ENCODE measurements at regions not wholly inside any gene's neighbourhood (a gene's known extent, or its start where the extent isn't known, plus 50 kb on each side); places are given as distances from the start of the nearest gene placed in this dataset.
"Not testable (repeated sequence)": the region's sequence is repeated elsewhere in the genome, so short reads cannot be mapped to it uniquely, and the experiment has no call there.

DNA sequence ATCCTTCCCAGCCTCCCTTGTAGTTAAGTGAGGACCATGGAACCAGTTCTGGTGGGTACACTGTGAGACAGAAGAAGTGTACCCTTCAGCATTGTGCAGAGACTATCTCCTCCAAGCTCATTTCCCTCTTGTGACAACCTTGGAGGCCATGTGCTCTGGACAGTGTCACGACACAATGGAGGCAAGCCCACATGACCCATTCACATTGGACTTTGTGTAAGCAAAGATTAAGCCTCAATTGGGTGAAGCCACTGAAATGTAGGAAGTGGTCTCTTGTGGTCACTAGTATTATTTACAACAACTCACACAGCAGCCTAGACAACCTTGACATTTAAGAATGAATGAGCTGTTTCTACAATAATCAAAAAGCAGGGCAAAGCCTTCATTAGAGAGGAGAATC is 124.2 kb downstream of the INHBA start:
- DNase-seq (ENCODE audit: low spot score), result peak; percentile 76

DNA sequence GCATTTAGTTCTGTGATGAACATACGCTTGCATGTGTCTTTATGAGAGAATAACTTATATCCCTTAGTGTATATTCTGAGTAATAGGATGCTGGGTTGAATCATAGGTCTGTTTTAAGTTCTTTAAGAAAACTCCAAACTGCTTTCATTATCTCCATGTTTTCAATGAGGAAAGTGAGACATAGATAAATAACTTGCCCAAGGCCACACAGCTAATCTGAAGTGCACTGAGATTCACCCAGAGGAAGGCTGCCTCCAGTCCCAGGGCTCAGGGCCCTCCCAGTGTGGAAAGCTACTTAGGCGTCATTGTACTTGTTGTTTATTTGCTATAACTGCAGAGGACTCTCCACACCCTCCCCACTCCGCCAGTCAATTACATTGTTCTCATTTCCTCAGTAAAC is 126.7 kb downstream of the INHBA start:
- DNase-seq (ENCODE audit: low spot score), result no peak

DNA sequence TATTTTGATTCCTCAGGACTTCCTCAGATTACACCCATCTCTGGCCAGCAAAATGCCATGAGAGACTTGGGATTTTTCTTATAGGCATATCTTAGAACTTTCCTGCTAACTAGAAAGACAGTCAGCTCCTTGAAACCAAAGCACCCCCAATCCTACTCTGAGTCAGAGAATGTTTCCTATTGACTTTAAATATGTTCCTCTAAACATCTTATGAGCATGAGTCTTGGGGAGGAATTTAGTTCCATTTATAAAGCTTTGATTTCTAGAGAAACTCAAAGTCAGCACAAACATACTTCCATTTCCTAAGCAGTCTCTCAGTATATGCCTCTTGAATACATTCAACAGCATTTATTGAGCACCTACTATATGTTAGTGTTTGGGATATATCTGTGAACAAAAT is 128.5 kb downstream of the INHBA start:
- no peak for DNase-seq (ENCODE audit: low spot score)

DNA sequence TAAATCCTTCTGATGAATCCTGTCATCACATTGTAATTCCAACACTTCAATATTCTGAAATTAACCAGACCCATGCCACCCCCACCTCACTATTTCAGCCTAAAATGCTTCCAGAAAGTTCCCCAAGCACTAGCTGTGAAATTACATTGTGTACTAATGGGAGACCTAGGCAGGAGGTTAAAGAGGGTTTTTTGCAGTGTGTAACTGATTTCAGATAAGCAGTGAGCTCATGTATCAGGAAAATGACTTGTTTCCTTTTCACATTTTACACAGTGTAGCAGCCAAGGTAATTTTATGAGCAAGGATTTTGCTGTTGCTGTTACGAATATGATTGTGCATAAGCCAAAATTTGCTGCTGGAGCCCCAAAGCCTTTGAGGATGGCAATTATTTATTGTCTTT is 129.0 kb downstream of the INHBA start:
- no peak for DNase-seq (ENCODE audit: low spot score)

DNA sequence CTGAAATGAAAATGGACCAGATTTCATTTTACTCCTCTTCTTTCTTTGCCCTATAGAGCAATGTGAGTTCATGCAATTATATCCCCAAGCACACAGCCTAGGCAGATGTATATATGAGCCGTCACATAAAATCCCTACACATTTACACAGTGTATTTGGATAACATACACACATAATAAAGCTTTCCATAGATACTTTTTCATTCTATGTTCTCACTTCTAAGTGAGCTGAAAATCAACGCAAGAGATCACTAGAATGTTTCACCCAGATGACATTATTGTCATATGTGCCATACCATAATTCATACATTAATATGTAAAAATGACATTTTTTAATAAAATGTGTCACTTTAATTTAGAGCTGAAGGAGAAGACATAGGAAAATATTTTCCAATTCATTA is 129.4 kb downstream of the INHBA start:
- no peak for DNase-seq (ENCODE audit: low spot score)

DNA sequence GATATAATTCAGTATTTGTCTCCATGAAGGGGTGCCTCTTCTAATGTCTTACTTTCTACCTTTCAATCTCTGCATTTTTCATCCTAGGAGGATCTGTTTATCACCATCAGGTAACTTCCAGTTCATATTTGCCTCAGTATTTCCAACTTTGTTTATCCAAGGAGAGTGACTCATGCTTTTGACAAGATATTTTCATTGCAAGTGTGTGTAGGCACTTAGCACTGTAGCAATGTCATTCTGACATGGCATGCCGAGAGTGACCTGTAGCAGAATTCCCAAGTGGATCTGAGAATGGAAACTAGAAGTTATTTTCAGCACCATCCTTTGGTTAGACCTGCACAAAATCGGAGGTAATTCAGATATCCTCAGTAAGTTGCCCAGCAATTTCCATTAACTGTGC is 129.9 kb downstream of the INHBA start:
- DNase-seq (ENCODE audit: low spot score), result peak; percentile 70

DNA sequence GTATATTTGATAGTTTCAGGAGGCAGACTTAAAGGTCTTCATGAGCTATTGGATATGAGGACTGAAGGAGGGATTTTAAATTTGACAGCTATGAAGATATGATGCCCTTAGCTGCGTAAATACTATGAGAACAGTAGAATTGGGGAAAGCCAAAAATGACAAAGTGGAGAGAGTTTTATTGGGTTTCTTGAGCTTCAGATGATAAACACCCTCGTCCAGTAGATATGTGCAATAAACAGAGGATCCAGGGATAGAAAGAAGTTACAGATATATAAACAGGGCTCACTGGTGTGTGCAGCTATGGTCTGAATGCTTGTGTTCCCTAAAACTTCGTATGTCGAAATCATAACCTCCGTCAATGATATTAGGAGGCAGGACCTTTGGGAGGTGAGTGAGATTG is 131.3 kb downstream of the INHBA start:
- no peak for DNase-seq (ENCODE audit: low spot score)

DNA sequence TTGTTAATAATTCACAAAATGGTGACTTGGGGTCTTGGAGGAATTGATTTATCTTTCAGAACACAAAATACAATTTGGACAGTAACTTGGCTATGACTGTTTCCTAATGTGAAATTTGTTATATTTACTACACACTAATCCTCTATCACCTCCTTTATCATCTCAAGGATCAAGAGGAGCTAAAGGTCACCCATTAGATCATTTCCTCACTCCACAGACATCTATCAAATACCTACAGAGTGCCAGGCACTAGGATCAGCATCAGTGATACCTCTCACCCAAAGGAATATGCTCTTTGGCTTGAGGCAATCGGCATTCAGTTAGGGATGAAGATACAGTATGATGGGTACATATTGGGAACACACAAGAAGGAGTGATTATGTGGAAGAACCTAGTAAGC is 132.1 kb downstream of the INHBA start:
- DNase-seq (ENCODE audit: low spot score), result no peak

DNA sequence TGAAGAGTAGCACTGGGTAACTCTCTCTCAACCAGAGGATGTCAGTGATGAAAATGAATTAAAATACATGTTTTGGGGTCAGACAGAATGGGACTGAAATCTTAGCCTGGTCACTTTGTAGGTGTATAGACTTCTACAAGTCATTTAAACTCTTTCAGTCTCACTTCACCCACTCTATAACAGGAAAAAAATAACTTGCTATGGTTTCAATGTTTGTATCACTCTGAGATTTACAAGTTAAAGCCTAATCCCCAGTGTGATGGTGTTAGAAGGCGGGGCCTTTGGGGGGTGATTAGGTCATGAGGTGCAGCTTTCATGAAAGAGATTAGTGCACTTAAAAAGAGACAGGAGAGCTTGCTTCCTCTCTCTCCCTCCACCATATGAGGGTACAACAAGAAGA is 134.8 kb downstream of the INHBA start:
- no peak for DNase-seq (ENCODE audit: low spot score)

DNA sequence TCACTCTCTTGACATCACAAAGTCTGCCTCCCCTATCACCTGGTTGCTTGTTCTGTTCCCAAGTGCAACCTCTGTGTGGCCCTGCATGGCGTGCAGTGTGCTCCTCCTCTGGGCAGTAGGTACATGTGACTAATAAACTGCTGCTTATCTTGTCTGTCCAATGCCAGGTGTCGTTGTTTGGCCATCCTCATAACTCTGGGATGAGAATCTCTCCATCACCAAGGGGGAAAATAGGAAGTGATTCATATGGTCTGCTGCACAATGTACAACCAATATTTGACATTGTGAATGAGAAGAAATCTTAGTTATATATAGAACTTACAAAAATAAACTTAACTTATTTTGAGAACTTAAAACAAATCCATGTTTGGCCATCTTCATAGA is 135.2 kb downstream of the INHBA start:
- no peak for DNase-seq (ENCODE audit: low spot score)

DNA sequence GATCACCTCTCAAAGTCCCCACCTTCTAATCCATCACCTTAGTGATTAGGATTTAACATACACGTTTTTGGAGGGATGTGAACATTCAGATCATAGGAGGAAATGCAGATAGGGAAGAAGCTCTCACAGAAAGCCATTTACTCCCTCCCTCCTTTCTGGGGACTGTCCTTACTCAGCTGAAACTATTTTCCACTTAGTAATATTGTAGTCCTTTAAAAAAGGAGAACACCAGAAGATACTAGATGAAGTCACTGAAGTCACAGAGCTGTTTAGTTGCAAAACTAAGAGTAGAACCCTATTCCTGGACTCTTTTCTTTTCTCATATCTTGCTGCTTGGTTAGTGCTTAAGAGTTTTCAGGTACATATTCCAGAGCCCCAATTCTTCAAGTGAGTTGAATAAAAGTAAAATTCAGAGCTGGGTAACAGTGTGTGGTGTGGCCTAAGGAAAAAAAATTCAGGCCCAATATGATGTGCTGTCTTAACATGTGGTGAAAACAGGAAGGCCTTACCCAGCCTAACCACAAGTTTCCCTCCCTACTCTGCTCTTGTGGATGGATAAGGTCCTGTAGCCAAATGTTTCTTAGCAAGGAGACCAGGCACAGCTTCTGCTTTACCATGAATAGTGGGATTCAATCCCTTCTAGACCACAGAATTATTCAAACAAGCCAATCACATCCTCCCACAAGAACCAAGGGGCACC is 135.7 kb downstream of the INHBA start:
- DNase-seq (ENCODE audit: low spot score), result no peak

DNA sequence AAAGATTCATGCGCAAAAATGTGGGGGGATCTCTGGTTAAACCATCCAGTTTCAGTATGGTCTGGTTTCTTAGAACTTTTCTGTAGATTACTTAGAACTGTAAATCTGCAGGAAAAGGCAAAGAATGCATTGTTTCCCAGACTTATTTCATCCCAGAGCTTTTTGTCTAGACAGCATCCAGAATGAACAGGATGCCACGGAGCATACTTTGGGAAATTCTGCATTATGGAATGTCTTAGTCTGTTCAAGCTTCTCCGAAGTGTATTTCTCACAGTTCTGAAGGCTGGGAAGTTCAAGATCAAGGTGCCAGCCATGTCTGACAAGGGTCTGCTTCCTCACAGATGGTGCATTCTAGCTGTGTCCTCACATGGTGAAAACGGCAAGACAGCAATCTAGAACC is 136.3 kb downstream of the INHBA start:
- DNase-seq (ENCODE audit: low spot score), result no peak

DNA sequence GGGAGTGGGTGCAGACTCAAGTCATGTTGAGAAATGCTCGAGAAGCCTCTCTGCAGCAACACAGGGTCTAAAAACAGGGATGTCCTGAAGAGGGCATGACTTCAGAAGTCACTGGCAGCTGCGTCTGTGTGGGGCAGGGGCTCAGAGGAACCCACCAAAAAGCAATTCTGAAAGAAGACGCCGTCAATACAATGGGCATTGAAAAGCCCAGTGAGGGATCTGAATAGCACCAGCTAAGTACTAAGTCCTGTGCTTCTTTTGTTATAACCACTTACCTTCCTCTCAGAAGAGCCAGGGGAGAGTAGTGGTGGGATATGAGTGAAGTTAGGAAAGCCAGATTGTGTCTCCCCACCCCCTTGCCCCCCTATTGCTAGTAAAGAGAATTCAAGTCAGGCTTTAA is 137.2 kb downstream of the INHBA start:
- no peak for DNase-seq (ENCODE audit: low spot score)

DNA sequence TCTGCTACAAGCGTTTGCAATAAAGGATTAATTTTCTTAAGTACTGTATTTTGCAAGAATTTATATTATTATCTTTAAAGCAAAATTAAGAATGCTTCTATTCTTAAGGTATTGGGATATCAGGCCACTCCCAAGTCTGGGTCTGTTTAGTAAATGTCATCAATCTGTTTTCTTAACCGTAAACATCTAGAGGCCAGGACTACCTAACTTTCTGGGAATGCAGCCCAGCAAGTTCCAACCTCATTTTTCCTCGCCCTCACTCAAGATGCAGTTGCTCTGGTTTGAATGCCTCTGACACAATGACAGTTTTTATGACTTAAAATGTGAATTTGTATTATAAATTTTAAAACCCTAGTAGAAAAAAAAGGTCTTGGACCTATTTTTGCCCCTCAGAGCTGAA is 143.5 kb downstream of the INHBA start:
- no peak for DNase-seq (ENCODE audit: low spot score)

DNA sequence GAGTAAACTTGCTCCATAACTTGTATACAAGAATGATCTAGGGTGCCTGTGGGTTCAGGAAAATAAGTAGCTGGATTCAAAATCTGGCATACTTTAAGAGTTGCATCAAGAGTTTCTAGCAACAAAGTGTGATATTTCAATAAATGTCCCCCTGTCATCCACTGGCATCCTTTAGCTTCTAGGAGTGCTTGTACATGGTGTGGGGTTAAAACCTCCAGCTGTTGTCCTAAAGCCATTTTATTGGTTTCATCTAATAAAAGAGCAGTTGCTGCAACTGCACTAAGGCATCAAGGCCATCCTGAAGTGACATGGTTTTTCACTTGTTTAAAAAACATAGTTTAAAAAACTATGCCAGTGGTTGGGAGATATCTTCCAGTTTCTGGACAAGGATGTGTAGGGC is 148.4 kb downstream of the INHBA start:
- no peak for DNase-seq (ENCODE audit: low spot score)

DNA sequence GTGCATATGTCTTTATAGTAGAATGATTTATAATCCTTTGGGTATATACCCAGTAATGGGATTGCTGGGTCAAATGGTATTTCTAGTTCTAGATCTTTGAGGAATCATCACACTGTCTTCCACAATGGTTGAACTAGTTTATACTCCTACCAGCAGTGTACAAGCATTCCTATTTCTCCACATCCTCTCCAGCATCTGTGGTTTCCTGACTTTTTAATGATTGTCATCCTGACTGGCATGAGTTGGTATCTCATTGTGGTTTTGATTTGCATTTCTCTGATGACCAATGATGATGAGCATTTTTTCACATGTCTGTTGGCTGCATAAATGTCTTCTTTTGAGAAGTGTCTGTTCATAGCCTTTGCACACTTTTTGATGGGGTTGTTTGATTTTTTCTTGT is 152.8 kb downstream of the INHBA start:
- DNase-seq (ENCODE audit: low spot score), result not testable (repeated sequence)

DNA sequence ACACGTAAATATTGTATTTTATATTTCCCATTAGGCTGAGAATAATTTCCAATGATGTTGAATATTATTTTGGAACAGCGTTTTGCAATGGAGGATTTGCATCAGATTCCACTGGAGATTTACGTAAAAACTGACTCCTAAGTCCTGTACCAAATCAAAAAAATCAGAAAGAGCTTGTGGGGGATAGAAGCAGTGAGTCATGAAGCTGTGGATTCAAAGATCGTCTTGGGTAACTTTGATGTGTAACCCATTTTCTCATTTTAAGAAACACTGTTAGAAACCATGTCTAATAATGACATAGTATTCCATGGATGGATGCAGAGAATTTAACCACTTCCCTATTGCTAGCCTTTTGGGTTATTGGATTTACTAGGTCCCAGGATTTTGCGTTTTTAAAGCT is 158.6 kb downstream of the INHBA start:
- DNase-seq (ENCODE audit: low spot score), result no peak

DNA sequence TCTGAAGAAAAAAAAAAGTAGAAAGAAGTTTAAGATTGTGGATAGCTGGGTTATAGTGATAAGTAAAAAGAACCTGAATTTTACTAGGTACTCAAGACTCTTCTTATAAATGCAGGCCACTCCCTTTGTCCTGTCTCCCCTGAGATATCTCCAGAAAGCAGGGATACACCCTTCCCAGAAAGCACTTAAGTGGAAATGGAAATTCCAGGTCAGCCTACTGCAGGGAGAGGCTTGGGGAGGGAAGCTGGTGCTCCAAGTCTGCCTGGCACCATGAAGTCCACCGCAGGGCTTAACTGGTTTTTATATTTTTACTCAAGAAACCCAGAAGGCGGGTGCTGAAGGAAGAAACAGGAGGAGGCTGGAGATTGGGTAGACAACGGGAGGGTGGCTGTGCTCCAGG is 162.3 kb downstream of the INHBA start:
- DNase-seq (ENCODE audit: low spot score), result no peak

DNA sequence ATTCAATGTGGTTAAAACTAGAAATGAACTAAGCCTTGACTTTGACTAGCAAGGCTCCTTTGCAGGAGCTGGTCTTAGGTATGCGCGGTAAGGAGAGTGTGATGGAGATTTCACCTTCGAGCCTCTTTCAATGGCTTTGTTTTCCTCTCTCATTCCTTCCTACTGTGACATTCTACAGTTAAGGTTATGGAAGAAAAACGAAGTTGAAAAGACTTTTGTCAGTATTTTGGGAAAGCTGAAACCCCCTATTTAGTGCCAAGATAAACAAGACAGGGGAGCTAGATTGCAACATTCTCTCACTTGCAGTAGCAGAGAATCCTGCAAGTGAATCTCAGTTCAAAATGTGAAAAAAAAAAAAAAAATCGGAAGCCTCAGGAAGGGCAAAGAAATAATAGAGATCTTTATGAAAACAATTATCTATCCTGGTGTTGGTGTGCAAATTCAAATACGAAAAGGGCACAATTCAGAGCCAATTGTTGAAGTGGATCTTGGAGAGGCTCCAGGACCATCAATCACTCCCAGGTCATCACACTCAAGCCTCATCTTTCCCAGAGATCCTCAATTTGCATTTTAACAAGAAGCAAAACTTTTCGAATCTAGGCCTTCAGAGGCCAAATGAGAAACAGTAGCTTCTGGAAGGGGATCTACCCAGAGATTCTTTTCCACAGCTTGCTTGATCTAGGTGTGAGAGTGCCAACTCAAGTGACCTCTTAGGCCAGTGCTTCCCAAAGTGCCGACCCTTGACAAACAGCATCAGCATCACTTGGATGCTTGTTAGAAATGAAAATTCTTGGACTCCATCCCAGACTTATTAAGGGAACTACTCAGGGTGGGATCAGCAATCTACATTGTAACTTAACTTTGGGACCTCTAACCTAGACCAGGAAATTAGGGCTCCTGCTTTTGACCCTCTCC is 163.8 kb downstream of the INHBA start:
- DNase-seq (ENCODE audit: low spot score), result no peak

DNA sequence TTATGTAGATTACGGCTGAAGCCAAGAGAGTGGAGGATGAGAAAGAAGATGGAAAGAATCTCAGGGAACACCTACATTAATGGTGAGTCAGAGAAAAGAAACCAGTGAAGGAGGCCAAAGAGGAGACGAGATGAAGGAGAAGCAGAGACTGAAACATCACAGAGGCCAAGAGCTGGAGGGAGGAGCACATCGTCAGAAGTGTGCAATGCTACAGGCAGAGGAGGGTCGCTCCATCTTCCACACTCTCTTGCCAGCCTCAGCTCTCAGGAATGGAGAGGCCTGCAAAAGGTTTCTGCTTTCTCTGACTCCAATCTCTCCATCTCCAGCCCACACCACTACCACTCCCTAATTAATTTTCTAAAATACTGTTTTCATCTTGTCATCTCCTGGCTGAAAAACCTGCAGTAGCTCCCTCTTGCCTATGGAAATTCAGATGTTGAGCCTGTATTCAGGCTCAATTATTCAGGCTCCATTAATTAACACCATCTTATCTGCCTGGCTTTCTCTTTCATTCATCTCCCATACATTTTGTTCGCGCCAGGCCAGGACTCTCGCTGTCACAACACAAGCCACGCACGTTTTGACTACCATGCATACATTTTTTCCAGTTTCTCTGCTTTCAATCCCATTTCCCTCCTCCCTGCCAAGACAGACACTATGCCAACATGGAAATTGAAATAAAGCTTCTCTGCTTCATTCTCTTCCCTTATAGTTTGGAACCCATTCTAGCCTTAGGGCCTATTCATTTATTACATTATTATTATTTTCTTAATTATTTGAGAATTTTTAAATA is 165.8 kb downstream of the INHBA start:
- no peak for DNase-seq (ENCODE audit: low spot score)

DNA sequence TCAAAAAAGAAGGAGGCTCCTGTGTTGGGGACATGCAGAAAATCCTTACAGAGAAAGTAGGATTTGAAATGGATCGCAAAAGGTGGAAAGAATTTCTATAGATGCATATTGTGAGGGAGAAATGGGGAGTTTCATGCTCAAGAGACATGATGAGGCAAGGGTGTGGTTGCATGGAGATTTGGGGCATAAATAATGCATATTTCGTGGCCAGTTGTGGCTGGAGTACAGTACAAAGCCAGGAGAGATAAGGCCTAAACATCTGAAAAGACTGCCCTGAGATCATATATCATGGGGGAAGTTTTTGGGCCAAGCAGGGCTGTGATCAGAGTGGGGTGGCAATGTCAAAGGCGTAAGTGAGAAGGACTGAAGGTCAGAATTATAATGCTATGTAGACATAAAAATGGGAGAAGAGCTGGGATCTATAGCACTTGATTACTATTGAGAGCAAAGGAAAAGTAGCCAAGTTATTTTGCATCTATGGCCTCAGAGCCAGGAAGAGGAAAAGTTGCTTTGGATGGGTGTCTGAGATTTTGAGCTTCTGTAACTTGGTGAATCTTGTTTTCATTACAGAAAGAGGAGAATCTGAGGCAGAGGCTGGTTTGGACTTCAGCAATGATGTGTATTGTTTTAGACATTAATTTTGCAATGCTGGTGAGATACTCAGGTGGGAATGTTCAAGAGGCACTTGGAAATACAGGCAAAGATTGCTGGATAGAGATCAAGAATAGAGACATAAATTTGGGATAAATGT is 166.6 kb downstream of the INHBA start:
- no peak for DNase-seq (ENCODE audit: low spot score)

DNA sequence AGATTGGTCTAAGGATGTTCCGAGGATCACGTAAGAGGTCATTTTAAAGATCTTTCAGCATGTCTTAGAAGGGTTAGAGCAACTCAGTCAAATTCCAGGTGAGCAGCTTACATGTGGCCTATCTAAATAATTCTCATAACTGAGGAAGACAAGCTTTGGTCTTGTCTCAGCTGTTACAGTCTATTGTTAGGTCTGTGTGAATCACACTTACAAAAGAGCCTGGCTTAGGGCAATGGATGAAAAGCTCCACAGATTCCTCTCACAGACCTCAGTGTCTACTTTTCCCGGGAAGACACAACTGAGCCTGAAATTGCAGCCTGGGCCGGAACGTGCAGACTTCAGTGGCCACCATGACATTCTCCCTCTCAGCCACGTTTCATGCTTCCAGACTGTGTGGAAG is 173.1 kb downstream of the INHBA start:
- DNase-seq (ENCODE audit: low spot score), result no peak
